SH-SY5Y (cell line): ENCODE measurements at regions not wholly inside any gene's neighbourhood (a gene's known extent, or its start where the extent isn't known, plus 50 kb on each side); places are given as distances from the start of the nearest gene placed in this dataset.

Experiments used
- GATA2 ChIP-seq: IDR thresholded peaks from 2 replicates; pipeline ENCODE4 v1.6.1; 2011; ENCODE audit warnings: mild to moderate bottlenecking, low read depth, low read length
- GATA3 ChIP-seq: IDR thresholded peaks from 2 replicates; pipeline ENCODE4 v1.6.1; 2011; ENCODE audit warnings: low read depth, mild to moderate bottlenecking, low read length, moderate library complexity

GRCh38 chr2:150097901-150098531 is 389.5 kb downstream of the RND3 start:
- TF ChIP-seq GATA3 = no peak
- TF ChIP-seq GATA2 = no peak
